GM23338 (cell line): ENCODE measurements at regions not wholly inside any gene's neighbourhood (a gene's known extent, or its start where the extent isn't known, plus 50 kb on each side); places are given as distances from the start of the nearest gene placed in this dataset.

ENCODE experiments used
- ATAC-seq: fragments of 200-7000 bp; cut with Tn5 transposase; 3 replicates; pipeline ENCODE4 v1.9.1; 2020
- DNase-seq: peaks from one replicate; pipeline ENCODE4 v3.0.0-alpha.2; 2015; ENCODE audit warnings: low spot score
- H2AFZ ChIP-seq: fragments of 200-600 bp; sonication (generic); 2 replicates; pipeline ENCODE4 v1.8.0; 2016; ENCODE audit warnings: antibody characterized with exemption, mild to moderate bottlenecking, moderate library complexity
- H3F3A ChIP-seq: fragments of 200-600 bp; sonication (generic); replicated peaks from 2 replicates; pipeline ENCODE4 v1.8.0; 2017; ENCODE audit warnings: antibody characterized with exemption, mixed run types, low read depth
- H3K27ac ChIP-seq: fragments of 200-600 bp; sonication (generic); 2 replicates; pipeline ENCODE4 v1.6.1; 2016; ENCODE audit warnings: low read depth
- H3K27me3 ChIP-seq: fragments of 200-600 bp; sonication (generic); 2 replicates; pipeline ENCODE4 v1.8.0; 2016; ENCODE audit warnings: mild to moderate bottlenecking, mixed run types, moderate library complexity; ENCODE audit not compliant: insufficient read depth
- H3K36me3 ChIP-seq: fragments of 200-600 bp; sonication (generic); 2 replicates; pipeline ENCODE4 v1.8.0; 2016; ENCODE audit warnings: mild to moderate bottlenecking; ENCODE audit not compliant: insufficient read depth
- H3K4me1 ChIP-seq: fragments of 200-600 bp; sonication (generic); 2 replicates; pipeline ENCODE4 v1.8.0; 2016; ENCODE audit warnings: mild to moderate bottlenecking, moderate library complexity; ENCODE audit not compliant: insufficient read depth
- H3K4me2 ChIP-seq: fragments of 200-600 bp; sonication (generic); 2 replicates; pipeline ENCODE4 v1.7.1; 2017; ENCODE audit warnings: mixed run types
- H3K4me3 ChIP-seq: fragments of 200-600 bp; sonication (generic); 2 replicates; pipeline ENCODE4 v1.6.1; 2016; ENCODE audit warnings: mixed run types
- H3K79me2 ChIP-seq: fragments of 200-600 bp; sonication (generic); replicated peaks from 2 replicates; pipeline ENCODE4 v1.8.0; 2017; ENCODE audit warnings: mild to moderate bottlenecking; ENCODE audit not compliant: insufficient read depth
- H3K9me2 ChIP-seq: fragments of 200-600 bp; sonication (generic); 2 replicates; pipeline ENCODE4 v1.8.0; 2017; ENCODE audit not compliant: insufficient read depth
- H4K20me1 ChIP-seq: fragments of 200-600 bp; sonication (generic); replicated peaks from 2 replicates; pipeline ENCODE4 v1.8.0; 2017; ENCODE audit warnings: mild to moderate bottlenecking; ENCODE audit not compliant: insufficient read depth
- H3K27ac Mint-ChIP-seq: 2 replicates; pipeline ENCODE4 v1.8.0; 2020; ENCODE audit warnings: inconsistent platforms, mild to moderate bottlenecking, moderate library complexity, mixed read lengths
- H3K27me3 Mint-ChIP-seq: 3 replicates; pipeline ENCODE4 v1.8.0; 2022; ENCODE audit warnings: low read depth, mild to moderate bottlenecking, moderate library complexity, mixed read lengths, inconsistent platforms; ENCODE audit not compliant: insufficient read depth, poor library complexity
- H3K36me3 Mint-ChIP-seq: 3 replicates; pipeline ENCODE4 v1.8.0; 2021; ENCODE audit warnings: low read depth, mild to moderate bottlenecking, inconsistent platforms, moderate library complexity, mixed read lengths
- H3K4me1 Mint-ChIP-seq: 3 replicates; pipeline ENCODE4 v1.8.0; 2020; ENCODE audit warnings: mild to moderate bottlenecking, inconsistent platforms, mixed read lengths
- H3K4me3 Mint-ChIP-seq: 3 replicates; pipeline ENCODE4 v1.8.0; 2021; ENCODE audit warnings: moderate library complexity, mild to moderate bottlenecking, inconsistent platforms, mixed read lengths
- H3K9me3 Mint-ChIP-seq: 3 replicates; pipeline ENCODE4 v1.8.0; 2020; ENCODE audit warnings: moderate library complexity, mild to moderate bottlenecking, inconsistent platforms, mixed read lengths
- CREB1 ChIP-seq: fragments of 250-450 bp; sonication (Bioruptor Pico); IDR thresholded peaks from 2 replicates; pipeline ENCODE4 v1.5.0; 2020; ENCODE audit warnings: low read depth, mild to moderate bottlenecking, moderate library complexity
- EZH2 ChIP-seq: fragments of 200-600 bp; sonication (generic); IDR thresholded peaks from one replicate; pipeline ENCODE4 v1.8.0; 2017; ENCODE audit warnings: antibody characterized with exemption, mild to moderate bottlenecking, low read depth; ENCODE audit not compliant: unreplicated experiment
- EZH2phosphoT487 ChIP-seq: fragments of 200-600 bp; sonication (generic); IDR thresholded peaks from one replicate; pipeline ENCODE4 v1.8.1; 2018; ENCODE audit warnings: antibody characterized with exemption; ENCODE audit not compliant: unreplicated experiment
- JUNB ChIP-seq: IDR thresholded peaks from one replicate; pipeline ENCODE4 v1.6.1; 2016; ENCODE audit warnings: antibody characterized with exemption; ENCODE audit not compliant: unreplicated experiment
- NANOG ChIP-seq: IDR thresholded peaks from 2 replicates; pipeline ENCODE4 v1.6.1; 2016; ENCODE audit warnings: antibody characterized with exemption, borderline replicate concordance
- POLR2AphosphoS5 ChIP-seq: IDR thresholded peaks from 2 replicates; pipeline ENCODE4 v1.6.1; 2016; ENCODE audit warnings: antibody characterized with exemption, low read depth
- STAT1 ChIP-seq: IDR thresholded peaks from one replicate; pipeline ENCODE4 v1.6.1; 2016; ENCODE audit warnings: antibody characterized with exemption; ENCODE audit not compliant: unreplicated experiment
- ZNF114 ChIP-seq: fragments of 250-450 bp; sonication (Bioruptor Pico); IDR thresholded peaks from 2 replicates; pipeline ENCODE4 v1.5.0; 2020; ENCODE audit warnings: mild to moderate bottlenecking, moderate library complexity
- ZNF331 ChIP-seq: fragments of 250-450 bp; sonication (Bioruptor Pico); IDR thresholded peaks from 2 replicates; pipeline ENCODE4 v1.5.0; 2020; ENCODE audit warnings: low read depth, mild to moderate bottlenecking, moderate library complexity
- TF ChIP-seq, protein P1 (sequence below), 2 experiments: fragments of 200-600 bp in 1 of 2; sonication (generic) in 1 of 2; conservative IDR thresholded peaks; 2 replicates each; pipeline versions ENCODE4 v1.5.1 to v1.6.1; 2016 to 2017; ENCODE audit warnings: antibody characterized with exemption in 2 of 2, low read depth in 2 of 2, mild to moderate bottlenecking in 2 of 2, moderate library complexity in 1 of 2
- TF ChIP-seq, protein P2 (sequence below): IDR thresholded peaks from one replicate; pipeline ENCODE4 v1.6.1; 2018; ENCODE audit warnings: antibody characterized with exemption; ENCODE audit not compliant: unreplicated experiment
- TF ChIP-seq, protein P3 (sequence below): IDR thresholded peaks from 2 replicates; pipeline ENCODE4 v1.6.1; 2016; ENCODE audit warnings: antibody characterized with exemption
- TF ChIP-seq, protein P4 (sequence below): fragments of 250-450 bp; sonication (Bioruptor Pico); IDR thresholded peaks from 2 replicates; pipeline ENCODE4 v1.5.0; 2020; ENCODE audit warnings: mild to moderate bottlenecking, moderate library complexity

DNA sequence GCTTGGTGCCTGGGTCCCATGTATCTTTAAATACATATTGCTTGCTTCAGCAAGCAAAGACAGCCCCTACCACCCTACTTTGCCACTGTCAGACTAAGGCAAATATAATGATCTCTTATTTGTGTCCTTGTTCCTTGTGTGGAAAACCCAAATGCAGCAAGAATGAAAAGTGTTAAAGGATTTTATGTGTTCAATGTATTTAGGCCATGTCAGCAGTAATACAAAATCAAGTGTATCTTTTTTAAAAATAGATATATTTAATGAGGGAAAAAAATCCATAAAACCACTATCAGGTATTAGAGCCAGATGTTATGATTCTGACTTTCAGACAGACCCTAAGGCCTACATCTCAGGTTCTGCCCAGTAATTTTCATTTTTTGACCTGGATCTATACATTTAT lies 374.5 kb downstream of the SEC14L1 start:
- Histone ChIP-seq H3K4me2 (no peak overlapping the region), H3K4me3 (no peak overlapping the region), H2AFZ (no peak overlapping the region), H3K9me2 (no peaks in the 10 kb centered on the region), H3K27me3 (no peaks in the 10 kb centered on the region), H3K4me1 (no peaks in the 10 kb centered on the region), H3K27ac (no peak overlapping the region), H3K36me3 (no peaks in the 10 kb centered on the region; the same call in 1 of the 2 replicates), H4K20me1 (no peaks in the 10 kb centered on the region), H3K79me2 (no peaks in the 10 kb centered on the region), H3F3A (no peaks in the 10 kb centered on the region)
- no peak for DNase-seq
- peaks cover 1% of the 10 kb centered on the region for H3K27me3 Mint-ChIP-seq
- no peak overlapping the region for H3K4me3 Mint-ChIP-seq
- no peak overlapping the region for H3K27ac Mint-ChIP-seq
- no peak for ATAC-seq
- H3K9me3 Mint-ChIP-seq, result peaks cover 28% of the 10 kb centered on the region
- H3K4me1 Mint-ChIP-seq, result no peaks in the 10 kb centered on the region
- TF ChIP-seq STAT1 (no peak), JUNB (no peak), CREB1 (no peak), NANOG (no peak), ZNF331 (CRISPR knock-in tag) (no peak), ZNF114 (CRISPR knock-in tag) (no peak), EZH2 (no peak), EZH2phosphoT487 (no peak), POLR2AphosphoS5 (no peak)
- TF ChIP-seq, protein P1, sequence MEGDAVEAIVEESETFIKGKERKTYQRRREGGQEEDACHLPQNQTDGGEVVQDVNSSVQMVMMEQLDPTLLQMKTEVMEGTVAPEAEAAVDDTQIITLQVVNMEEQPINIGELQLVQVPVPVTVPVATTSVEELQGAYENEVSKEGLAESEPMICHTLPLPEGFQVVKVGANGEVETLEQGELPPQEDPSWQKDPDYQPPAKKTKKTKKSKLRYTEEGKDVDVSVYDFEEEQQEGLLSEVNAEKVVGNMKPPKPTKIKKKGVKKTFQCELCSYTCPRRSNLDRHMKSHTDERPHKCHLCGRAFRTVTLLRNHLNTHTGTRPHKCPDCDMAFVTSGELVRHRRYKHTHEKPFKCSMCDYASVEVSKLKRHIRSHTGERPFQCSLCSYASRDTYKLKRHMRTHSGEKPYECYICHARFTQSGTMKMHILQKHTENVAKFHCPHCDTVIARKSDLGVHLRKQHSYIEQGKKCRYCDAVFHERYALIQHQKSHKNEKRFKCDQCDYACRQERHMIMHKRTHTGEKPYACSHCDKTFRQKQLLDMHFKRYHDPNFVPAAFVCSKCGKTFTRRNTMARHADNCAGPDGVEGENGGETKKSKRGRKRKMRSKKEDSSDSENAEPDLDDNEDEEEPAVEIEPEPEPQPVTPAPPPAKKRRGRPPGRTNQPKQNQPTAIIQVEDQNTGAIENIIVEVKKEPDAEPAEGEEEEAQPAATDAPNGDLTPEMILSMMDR (conservative IDR thresholded peaks at IDR 0.05; ENCODE audit: low read depth in 2 of 2), result no peak
- TF ChIP-seq, protein P2, sequence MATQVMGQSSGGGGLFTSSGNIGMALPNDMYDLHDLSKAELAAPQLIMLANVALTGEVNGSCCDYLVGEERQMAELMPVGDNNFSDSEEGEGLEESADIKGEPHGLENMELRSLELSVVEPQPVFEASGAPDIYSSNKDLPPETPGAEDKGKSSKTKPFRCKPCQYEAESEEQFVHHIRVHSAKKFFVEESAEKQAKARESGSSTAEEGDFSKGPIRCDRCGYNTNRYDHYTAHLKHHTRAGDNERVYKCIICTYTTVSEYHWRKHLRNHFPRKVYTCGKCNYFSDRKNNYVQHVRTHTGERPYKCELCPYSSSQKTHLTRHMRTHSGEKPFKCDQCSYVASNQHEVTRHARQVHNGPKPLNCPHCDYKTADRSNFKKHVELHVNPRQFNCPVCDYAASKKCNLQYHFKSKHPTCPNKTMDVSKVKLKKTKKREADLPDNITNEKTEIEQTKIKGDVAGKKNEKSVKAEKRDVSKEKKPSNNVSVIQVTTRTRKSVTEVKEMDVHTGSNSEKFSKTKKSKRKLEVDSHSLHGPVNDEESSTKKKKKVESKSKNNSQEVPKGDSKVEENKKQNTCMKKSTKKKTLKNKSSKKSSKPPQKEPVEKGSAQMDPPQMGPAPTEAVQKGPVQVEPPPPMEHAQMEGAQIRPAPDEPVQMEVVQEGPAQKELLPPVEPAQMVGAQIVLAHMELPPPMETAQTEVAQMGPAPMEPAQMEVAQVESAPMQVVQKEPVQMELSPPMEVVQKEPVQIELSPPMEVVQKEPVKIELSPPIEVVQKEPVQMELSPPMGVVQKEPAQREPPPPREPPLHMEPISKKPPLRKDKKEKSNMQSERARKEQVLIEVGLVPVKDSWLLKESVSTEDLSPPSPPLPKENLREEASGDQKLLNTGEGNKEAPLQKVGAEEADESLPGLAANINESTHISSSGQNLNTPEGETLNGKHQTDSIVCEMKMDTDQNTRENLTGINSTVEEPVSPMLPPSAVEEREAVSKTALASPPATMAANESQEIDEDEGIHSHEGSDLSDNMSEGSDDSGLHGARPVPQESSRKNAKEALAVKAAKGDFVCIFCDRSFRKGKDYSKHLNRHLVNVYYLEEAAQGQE, result no peak
- TF ChIP-seq, protein P3, sequence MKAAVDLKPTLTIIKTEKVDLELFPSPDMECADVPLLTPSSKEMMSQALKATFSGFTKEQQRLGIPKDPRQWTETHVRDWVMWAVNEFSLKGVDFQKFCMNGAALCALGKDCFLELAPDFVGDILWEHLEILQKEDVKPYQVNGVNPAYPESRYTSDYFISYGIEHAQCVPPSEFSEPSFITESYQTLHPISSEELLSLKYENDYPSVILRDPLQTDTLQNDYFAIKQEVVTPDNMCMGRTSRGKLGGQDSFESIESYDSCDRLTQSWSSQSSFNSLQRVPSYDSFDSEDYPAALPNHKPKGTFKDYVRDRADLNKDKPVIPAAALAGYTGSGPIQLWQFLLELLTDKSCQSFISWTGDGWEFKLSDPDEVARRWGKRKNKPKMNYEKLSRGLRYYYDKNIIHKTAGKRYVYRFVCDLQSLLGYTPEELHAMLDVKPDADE, result no peak
- TF ChIP-seq, protein P4, sequence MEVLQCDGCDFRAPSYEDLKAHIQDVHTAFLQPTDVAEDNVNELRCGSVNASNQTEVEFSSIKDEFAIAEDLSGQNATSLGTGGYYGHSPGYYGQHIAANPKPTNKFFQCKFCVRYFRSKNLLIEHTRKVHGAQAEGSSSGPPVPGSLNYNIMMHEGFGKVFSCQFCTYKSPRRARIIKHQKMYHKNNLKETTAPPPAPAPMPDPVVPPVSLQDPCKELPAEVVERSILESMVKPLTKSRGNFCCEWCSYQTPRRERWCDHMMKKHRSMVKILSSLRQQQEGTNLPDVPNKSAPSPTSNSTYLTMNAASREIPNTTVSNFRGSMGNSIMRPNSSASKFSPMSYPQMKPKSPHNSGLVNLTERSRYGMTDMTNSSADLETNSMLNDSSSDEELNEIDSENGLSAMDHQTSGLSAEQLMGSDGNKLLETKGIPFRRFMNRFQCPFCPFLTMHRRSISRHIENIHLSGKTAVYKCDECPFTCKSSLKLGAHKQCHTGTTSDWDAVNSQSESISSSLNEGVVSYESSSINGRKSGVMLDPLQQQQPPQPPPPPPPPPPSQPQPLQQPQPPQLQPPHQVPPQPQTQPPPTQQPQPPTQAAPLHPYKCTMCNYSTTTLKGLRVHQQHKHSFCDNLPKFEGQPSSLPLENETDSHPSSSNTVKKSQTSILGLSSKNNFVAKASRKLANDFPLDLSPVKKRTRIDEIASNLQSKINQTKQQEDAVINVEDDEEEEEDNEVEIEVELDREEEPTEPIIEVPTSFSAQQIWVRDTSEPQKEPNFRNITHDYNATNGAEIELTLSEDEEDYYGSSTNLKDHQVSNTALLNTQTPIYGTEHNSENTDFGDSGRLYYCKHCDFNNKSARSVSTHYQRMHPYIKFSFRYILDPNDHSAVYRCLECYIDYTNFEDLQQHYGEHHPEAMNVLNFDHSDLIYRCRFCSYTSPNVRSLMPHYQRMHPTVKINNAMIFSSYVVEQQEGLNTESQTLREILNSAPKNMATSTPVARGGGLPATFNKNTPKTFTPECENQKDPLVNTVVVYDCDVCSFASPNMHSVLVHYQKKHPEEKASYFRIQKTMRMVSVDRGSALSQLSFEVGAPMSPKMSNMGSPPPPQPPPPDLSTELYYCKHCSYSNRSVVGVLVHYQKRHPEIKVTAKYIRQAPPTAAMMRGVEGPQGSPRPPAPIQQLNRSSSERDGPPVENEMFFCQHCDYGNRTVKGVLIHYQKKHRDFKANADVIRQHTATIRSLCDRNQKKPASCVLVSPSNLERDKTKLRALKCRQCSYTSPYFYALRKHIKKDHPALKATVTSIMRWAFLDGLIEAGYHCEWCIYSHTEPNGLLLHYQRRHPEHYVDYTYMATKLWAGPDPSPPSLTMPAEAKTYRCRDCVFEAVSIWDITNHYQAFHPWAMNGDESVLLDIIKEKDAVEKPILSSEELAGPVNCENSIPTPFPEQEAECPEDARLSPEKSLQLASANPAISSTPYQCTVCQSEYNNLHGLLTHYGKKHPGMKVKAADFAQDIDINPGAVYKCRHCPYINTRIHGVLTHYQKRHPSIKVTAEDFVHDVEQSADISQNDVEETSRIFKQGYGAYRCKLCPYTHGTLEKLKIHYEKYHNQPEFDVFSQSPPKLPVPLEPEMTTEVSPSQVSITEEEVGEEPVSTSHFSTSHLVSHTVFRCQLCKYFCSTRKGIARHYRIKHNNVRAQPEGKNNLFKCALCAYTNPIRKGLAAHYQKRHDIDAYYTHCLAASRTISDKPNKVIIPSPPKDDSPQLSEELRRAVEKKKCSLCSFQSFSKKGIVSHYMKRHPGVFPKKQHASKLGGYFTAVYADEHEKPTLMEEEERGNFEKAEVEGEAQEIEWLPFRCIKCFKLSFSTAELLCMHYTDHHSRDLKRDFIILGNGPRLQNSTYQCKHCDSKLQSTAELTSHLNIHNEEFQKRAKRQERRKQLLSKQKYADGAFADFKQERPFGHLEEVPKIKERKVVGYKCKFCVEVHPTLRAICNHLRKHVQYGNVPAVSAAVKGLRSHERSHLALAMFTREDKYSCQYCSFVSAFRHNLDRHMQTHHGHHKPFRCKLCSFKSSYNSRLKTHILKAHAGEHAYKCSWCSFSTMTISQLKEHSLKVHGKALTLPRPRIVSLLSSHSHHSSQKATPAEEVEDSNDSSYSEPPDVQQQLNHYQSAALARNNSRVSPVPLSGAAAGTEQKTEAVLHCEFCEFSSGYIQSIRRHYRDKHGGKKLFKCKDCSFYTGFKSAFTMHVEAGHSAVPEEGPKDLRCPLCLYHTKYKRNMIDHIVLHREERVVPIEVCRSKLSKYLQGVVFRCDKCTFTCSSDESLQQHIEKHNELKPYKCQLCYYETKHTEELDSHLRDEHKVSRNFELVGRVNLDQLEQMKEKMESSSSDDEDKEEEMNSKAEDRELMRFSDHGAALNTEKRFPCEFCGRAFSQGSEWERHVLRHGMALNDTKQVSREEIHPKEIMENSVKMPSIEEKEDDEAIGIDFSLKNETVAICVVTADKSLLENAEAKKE (CRISPR knock-in tag), result no peak
- H3K36me3 Mint-ChIP-seq, result no peaks in the 10 kb centered on the region
